Small intestine (tissue), 7 donors: ENCODE measurements at regions not wholly inside any gene's neighbourhood (a gene's known extent, or its start where the extent isn't known, plus 50 kb on each side); places are given as distances from the start of the nearest gene placed in this dataset.
"Not testable (repeated sequence)": the region's sequence is repeated elsewhere in the genome, so short reads cannot be mapped to it uniquely, and the experiment has no call there.

ENCODE experiments used
- DNase-seq, 2 donors: peaks; one replicate each; pipeline versions ENCODE4 v3.0.0 to v3.0.0-alpha.2; 2013
- FAIRE-seq: peaks from 2 replicates; lab custom pipeline; 2012; peaks lifted over from hg19 to GRCh38; lab: Jason Lieb, UNC
- H3K27ac ChIP-seq, 3 donors: one replicate each; pipeline ENCODE4 v1.5.1; 2013; ENCODE audit warnings: low read length in 2 of 3, mild to moderate bottlenecking in 2 of 3, control low read depth in 1 of 3, inconsistent platforms in 1 of 3, low read depth in 1 of 3, moderate library complexity in 1 of 3
- H3K27me3 ChIP-seq, 3 donors: one replicate each; pipeline ENCODE4 v1.6.1; 2013; ENCODE audit warnings: low read length in 3 of 3, inconsistent platforms in 1 of 3; ENCODE audit not compliant: control insufficient read depth in 3 of 3, insufficient read depth in 3 of 3
- H3K36me3 ChIP-seq, 3 donors: one replicate each; pipeline ENCODE4 v1.6.1; 2013; ENCODE audit warnings: low read length in 3 of 3, inconsistent platforms in 1 of 3, low read depth in 1 of 3, mild to moderate bottlenecking in 1 of 3, moderate library complexity in 1 of 3; ENCODE audit not compliant: control insufficient read depth in 3 of 3, insufficient read depth in 2 of 3
- H3K4me1 ChIP-seq, 3 donors: one replicate each; pipeline ENCODE4 v1.6.1; 2013; ENCODE audit warnings: low read length in 2 of 3, inconsistent platforms in 1 of 3, low read depth in 1 of 3, mild to moderate bottlenecking in 1 of 3, moderate library complexity in 1 of 3; ENCODE audit not compliant: control insufficient read depth in 3 of 3, insufficient read depth in 2 of 3
- H3K4me3 ChIP-seq, 3 donors: one replicate each; pipeline ENCODE4 v1.5.1; 2013; ENCODE audit warnings: low read length in 3 of 3, control low read depth in 1 of 3, inconsistent platforms in 1 of 3, low read depth in 1 of 3, mild to moderate bottlenecking in 1 of 3, moderate library complexity in 1 of 3
- H3K9me3 ChIP-seq, 2 donors: one replicate each; pipeline ENCODE4 v1.6.1; 2013; ENCODE audit warnings: low read depth in 1 of 2, low read length in 1 of 2; ENCODE audit not compliant: control insufficient read depth in 2 of 2, insufficient read depth in 1 of 2
- WGBS, 3 donors: extraction: QIAGEN DNeasy Blood & Tissue Kit; methylation state at CpG; one replicate each; pipeline ENCODE4 v1.1.7; 2013; 5-methylcytosine and 5-hydroxymethylcytosine counted together
- donor health status: healthy with polysubstance abuse.
- donor health status: control.
- donor health status: control.
- donor health status: Bipolar disorder and iron deficiency.
- donor health status: healthy.

GRCh38 chr2:103383541-103383940 lies 621.7 kb downstream of the TMEM182 start:
- no peak for FAIRE-seq
- no peak for DNase-seq

GRCh38 chr2:103386872-103387271 lies 625.0 kb downstream of the TMEM182 start:
- WGBS, 3 donors = 86 to 90% (median 90%) methylated on average over 3 of the region's 3 CpGs
- Histone ChIP-seq H3K9me3 (no peaks in the 10 kb centered on the region), H3K27ac (no peak overlapping the region), H3K4me1 (no peaks in the 10 kb centered on the region), H3K27me3 (no peaks in the 10 kb centered on the region), H3K36me3 (no peaks in the 10 kb centered on the region), H3K4me3 (no peak overlapping the region)
- DNase-seq (no peak), FAIRE-seq (no peak)

More at GRCh38 chr2:103383541-103383940, 621.7 kb downstream of the TMEM182 start:
- H3K4me3 ChIP-seq = no peak overlapping the region
- no peaks in the 10 kb centered on the region for H3K27me3 ChIP-seq
- H3K9me3 ChIP-seq = no peaks in the 10 kb centered on the region
- WGBS, 3 donors = 50 to 78% (median 59%) methylated on average over 3 of the region's 3 CpGs
- H3K36me3 ChIP-seq = no peaks in the 10 kb centered on the region
- no peak overlapping the region for H3K27ac ChIP-seq
- no peaks in the 10 kb centered on the region for H3K4me1 ChIP-seq

GRCh38 chr2:103387888-103388287 lies 626.1 kb downstream of the TMEM182 start:
- WGBS, 3 donors = 70 to 88% (median 74%) methylated on average over 5 of the region's 5 CpGs
- no peaks in the 10 kb centered on the region for H3K9me3 ChIP-seq
- H3K4me1 ChIP-seq = no peaks in the 10 kb centered on the region
- H3K4me3 ChIP-seq = no peak overlapping the region
- no peak overlapping the region for H3K27ac ChIP-seq
- no peak for DNase-seq
- no peaks in the 10 kb centered on the region for H3K36me3 ChIP-seq
- no peak for FAIRE-seq
- H3K27me3 ChIP-seq = no peaks in the 10 kb centered on the region

- no peak for FAIRE-seq
- 29 to 38% (median 30%) methylated on average over 1 of the region's 1 CpG for WGBS, 3 donors
- peak in 1 of 2 donors; percentile 3 for DNase-seq
Observed at GRCh38 chr2:103396152-103396551, 634.3 kb downstream of the TMEM182 start.

GRCh38 chr2:103401621-103402020 lies 639.8 kb downstream of the TMEM182 start:
- Histone ChIP-seq H3K27ac (peak overlapping the region in 1 of 3 donors; percentile 26), H3K4me3 (no peak overlapping the region), H3K27me3 (no peaks in the 10 kb centered on the region), H3K4me1 (peaks cover 0 to 6% (median 0%) of the 10 kb centered on the region in 3 donors), H3K9me3 (no peaks in the 10 kb centered on the region), H3K36me3 (no peaks in the 10 kb centered on the region)
- peak; percentile 71 to 73 for DNase-seq
- no peak for FAIRE-seq
- 9 to 16% (median 13%) methylated on average over 4 of the region's 4 CpGs for WGBS, 3 donors

More at GRCh38 chr2:103396152-103396551, 634.3 kb downstream of the TMEM182 start:
- Histone ChIP-seq H3K9me3 (no peaks in the 10 kb centered on the region), H3K4me3 (no peak overlapping the region), H3K27me3 (no peaks in the 10 kb centered on the region), H3K27ac (no peak overlapping the region), H3K36me3 (no peaks in the 10 kb centered on the region), H3K4me1 (no peaks in the 10 kb centered on the region)

- Histone ChIP-seq H3K4me3 (no peak overlapping the region), H3K27me3 (no peaks in the 10 kb centered on the region), H3K4me1 (peaks cover 0 to 6% (median 0%) of the 10 kb centered on the region in 3 donors), H3K9me3 (no peaks in the 10 kb centered on the region), H3K36me3 (no peaks in the 10 kb centered on the region), H3K27ac (peak overlapping the region in 1 of 3 donors; percentile 26)
- FAIRE-seq (no peak), DNase-seq (no peak)
- WGBS, 3 donors = 76 to 87% (median 86%) methylated on average over 3 of the region's 3 CpGs
Observed at GRCh38 chr2:103402336-103402735, 640.5 kb downstream of the TMEM182 start.

GRCh38 chr2:103402944-103403343 lies 641.1 kb downstream of the TMEM182 start:
- WGBS, 3 donors = 56 to 73% (median 62%) methylated on average over 5 of the region's 5 CpGs
- peak in 1 of 2 donors; percentile 5 for DNase-seq
- FAIRE-seq = no peak
- H3K27me3 ChIP-seq = no peaks in the 10 kb centered on the region
- no peaks in the 10 kb centered on the region for H3K9me3 ChIP-seq
- no peak overlapping the region for H3K4me3 ChIP-seq
- no peaks in the 10 kb centered on the region for H3K36me3 ChIP-seq
- no peak overlapping the region for H3K27ac ChIP-seq
- peaks cover 0 to 6% (median 0%) of the 10 kb centered on the region in 3 donors for H3K4me1 ChIP-seq

GRCh38 chr2:103403388-103403787 lies 641.6 kb downstream of the TMEM182 start:
- H3K36me3 ChIP-seq, H3K4me1 ChIP-seq, H3K4me3 ChIP-seq, H3K27me3 ChIP-seq, DNase-seq, FAIRE-seq, H3K27ac ChIP-seq, H3K9me3 ChIP-seq: not testable (repeated sequence)
- 87 to 94% (median 91%) methylated on average over 5 of the region's 5 CpGs for WGBS, 3 donors

- Histone ChIP-seq H3K27me3 (no peaks in the 10 kb centered on the region), H3K9me3 (no peaks in the 10 kb centered on the region), H3K4me3 (no peak overlapping the region), H3K4me1 (no peaks in the 10 kb centered on the region), H3K27ac (no peak overlapping the region), H3K36me3 (no peaks in the 10 kb centered on the region)
- WGBS, 3 donors = 85 to 93% (median 92%) methylated on average over 4 of the region's 4 CpGs
- FAIRE-seq (no peak), DNase-seq (no peak)
Observed at GRCh38 chr2:103410221-103410620, 648.4 kb downstream of the TMEM182 start.
